ENCODE measurements at regions not wholly inside any gene's neighbourhood (a gene's known extent, or its start where the extent isn't known, plus 50 kb on each side); places are given as distances from the start of the nearest gene placed in this dataset.

DNA sequence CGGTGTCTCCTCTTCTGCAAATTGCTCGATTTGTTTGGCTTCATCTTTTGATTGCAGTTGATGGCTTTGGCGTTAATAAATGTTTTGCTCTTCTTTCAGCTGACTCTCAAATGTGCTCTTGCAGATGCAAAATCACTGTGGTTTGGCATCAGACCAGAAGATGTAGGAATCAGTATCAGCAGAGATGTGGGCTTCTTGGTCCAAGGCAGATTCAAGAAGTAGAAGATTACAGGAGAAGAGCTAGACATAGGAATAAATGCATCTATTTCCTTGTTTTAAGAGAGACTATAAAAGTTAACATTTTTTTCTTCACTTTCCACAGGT, 59.8 kb upstream of the BACH1 start:
- no peak for TF ChIP-seq POLR2AphosphoS5 (IDR thresholded peaks at IDR 0.05)
- TF ChIP-seq, protein P1, sequence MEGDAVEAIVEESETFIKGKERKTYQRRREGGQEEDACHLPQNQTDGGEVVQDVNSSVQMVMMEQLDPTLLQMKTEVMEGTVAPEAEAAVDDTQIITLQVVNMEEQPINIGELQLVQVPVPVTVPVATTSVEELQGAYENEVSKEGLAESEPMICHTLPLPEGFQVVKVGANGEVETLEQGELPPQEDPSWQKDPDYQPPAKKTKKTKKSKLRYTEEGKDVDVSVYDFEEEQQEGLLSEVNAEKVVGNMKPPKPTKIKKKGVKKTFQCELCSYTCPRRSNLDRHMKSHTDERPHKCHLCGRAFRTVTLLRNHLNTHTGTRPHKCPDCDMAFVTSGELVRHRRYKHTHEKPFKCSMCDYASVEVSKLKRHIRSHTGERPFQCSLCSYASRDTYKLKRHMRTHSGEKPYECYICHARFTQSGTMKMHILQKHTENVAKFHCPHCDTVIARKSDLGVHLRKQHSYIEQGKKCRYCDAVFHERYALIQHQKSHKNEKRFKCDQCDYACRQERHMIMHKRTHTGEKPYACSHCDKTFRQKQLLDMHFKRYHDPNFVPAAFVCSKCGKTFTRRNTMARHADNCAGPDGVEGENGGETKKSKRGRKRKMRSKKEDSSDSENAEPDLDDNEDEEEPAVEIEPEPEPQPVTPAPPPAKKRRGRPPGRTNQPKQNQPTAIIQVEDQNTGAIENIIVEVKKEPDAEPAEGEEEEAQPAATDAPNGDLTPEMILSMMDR (IDR thresholded peaks at IDR 0.05): no peak
- TF ChIP-seq POLR2A (IDR thresholded peaks at IDR 0.05): no peak
- TF ChIP-seq EP300 (IDR thresholded peaks at IDR 0.05): no peak

Measured in upper lobe of left lung (tissue), 4 donors.